Activated CD4-positive, alpha-beta memory T cell treated with anti-CD3 and anti-CD28 coated beads for 36 hours (primary cell): ENCODE measurements at regions not wholly inside any gene's neighbourhood (a gene's known extent, or its start where the extent isn't known, plus 50 kb on each side); places are given as distances from the start of the nearest gene placed in this dataset.

Experiments
- CTCF ChIA-PET: fragments of 350-600 bp; sonication (Branson Sonifier 250); formaldehyde crosslinking; loops from one replicate; lab custom pipeline; 2021; ENCODE audit warnings: antibody characterized with exemption, inconsistent platforms; lab: Charles Lee
- POLR2A ChIA-PET: fragments of 350-600 bp; sonication (Branson Sonifier 250); formaldehyde crosslinking; loops from one replicate; lab custom pipeline; 2021; ENCODE audit warnings: antibody characterized with exemption; lab: Charles Lee
- DNase-seq: peaks from one replicate; pipeline ENCODE4 v3.0.0-alpha.2; 2020
- H3K27ac Mint-ChIP-seq: one replicate; pipeline ENCODE4 v1.8.0; 2021; ENCODE audit warnings: mixed read lengths
- H3K27me3 Mint-ChIP-seq: one replicate; pipeline ENCODE4 v1.8.0; 2021; ENCODE audit warnings: mixed read lengths
- H3K36me3 Mint-ChIP-seq: one replicate; pipeline ENCODE4 v1.8.0; 2021; ENCODE audit warnings: mixed read lengths
- H3K4me1 Mint-ChIP-seq: one replicate; pipeline ENCODE4 v1.8.0; 2021; ENCODE audit warnings: low read depth, mixed read lengths
- H3K4me3 Mint-ChIP-seq: one replicate; pipeline ENCODE4 v1.8.0; 2021; ENCODE audit warnings: mild to moderate bottlenecking, mixed read lengths
- H3K9me3 Mint-ChIP-seq: one replicate; pipeline ENCODE4 v1.8.0; 2021; ENCODE audit warnings: mixed read lengths
- intact Hi-C: fragments of 100-400 bp; cut with micrococcal nuclease; formaldehyde crosslinking; loops from one replicate; pipeline ENCODE4 v1.15.1; 2023

DNA sequence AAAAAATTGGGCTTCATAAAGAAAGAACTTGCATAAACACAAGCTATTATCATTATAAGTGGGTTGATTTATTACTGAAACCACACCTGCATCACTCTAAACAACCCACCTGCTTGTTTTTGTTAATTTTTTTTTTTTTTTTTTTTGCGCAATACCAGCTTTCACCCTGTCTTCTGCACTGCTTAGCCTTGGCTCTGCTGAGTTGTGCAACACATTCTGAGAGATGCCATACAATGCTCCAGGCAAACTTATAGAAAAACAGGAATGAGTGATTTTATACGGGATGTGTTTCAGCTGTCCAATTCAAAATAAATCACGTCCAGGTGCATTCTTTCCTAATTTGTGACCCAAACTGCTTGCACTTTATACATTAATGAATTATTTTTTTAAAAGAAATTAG lies 923.6 kb downstream of the GATA3 start:
- DNase-seq, result no peak
- no peaks in the 10 kb centered on the region for H3K36me3 Mint-ChIP-seq
- intact Hi-C loops, result no loop called here
- H3K4me1 Mint-ChIP-seq, result peaks cover 33% of the 10 kb centered on the region
- POLR2A ChIA-PET, result no interaction called here
- CTCF ChIA-PET, result no interaction called here
- no peaks in the 10 kb centered on the region for H3K9me3 Mint-ChIP-seq
- H3K27me3 Mint-ChIP-seq, result peaks cover 2% of the 10 kb centered on the region
- no peak overlapping the region for H3K4me3 Mint-ChIP-seq
- H3K27ac Mint-ChIP-seq, result no peak overlapping the region

- Mint-ChIP-seq H3K4me1 (peaks cover 33% of the 10 kb centered on the region), H3K27ac (no peak overlapping the region), H3K36me3 (no peaks in the 10 kb centered on the region), H3K9me3 (no peaks in the 10 kb centered on the region), H3K4me3 (no peak overlapping the region), H3K27me3 (peaks cover 2% of the 10 kb centered on the region)
- CTCF ChIA-PET, result no interaction called here
- POLR2A ChIA-PET, result no interaction called here
- DNase-seq, result no peak
- intact Hi-C loops, result no loop called here
Measured at GRCh38 chr10:8979976-8980375, 925.5 kb downstream of the GATA3 start.

DNA sequence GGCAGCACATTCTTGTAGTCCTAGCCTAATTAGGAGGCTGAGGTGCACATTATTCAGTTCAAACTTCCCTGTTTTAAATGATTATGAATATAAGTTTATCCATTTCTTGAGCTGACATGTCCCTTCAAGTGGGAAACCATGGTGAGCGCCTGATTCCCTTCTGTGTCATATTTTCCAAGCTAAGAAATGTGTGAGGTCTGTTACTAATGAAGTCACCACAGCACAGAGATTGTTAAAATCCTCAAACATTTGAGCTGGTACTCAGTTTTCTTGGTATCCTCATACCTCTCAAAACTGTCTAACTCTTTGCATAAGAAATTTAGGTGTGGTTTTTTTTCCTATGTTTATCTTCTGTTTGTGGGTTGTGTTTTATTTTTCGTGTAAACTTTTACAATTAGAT lies 926.8 kb downstream of the GATA3 start:
- CTCF ChIA-PET, result no interaction called here
- POLR2A ChIA-PET, result no interaction called here
- Mint-ChIP-seq H3K27me3 (peaks cover 2% of the 10 kb centered on the region), H3K4me1 (peaks cover 25% of the 10 kb centered on the region), H3K9me3 (no peaks in the 10 kb centered on the region), H3K27ac (peak overlapping the region; percentile 56), H3K36me3 (no peaks in the 10 kb centered on the region), H3K4me3 (no peak overlapping the region)
- intact Hi-C loops, result no loop called here
- DNase-seq, result no peak

DNA sequence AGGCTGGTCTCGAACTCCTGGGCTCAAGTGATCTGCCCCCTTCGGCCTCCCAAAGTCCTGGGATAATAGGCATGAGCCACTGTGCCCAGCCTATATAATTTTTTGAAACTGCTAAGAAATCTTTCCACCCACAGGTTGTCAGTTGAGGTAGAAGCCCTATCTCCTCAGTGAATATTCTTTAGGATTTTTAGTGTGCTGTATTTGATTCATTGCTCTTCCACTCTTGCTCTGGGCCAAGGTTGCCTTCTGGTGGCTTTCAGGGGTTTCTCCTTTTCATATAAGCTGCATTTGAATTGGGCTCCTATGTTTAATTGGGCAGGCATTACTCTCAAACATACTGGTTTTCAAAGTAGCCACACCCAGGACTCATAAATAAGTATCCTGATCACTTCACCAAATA lies 931.2 kb downstream of the GATA3 start:
- DNase-seq, result no peak
- ChIA-PET CTCF (no interaction called here), POLR2A (no interaction called here)
- intact Hi-C loops, result no loop called here
- no peaks in the 10 kb centered on the region for H3K9me3 Mint-ChIP-seq
- no peaks in the 10 kb centered on the region for H3K27me3 Mint-ChIP-seq
- no peaks in the 10 kb centered on the region for H3K36me3 Mint-ChIP-seq
- peaks cover 31% of the 10 kb centered on the region for H3K4me1 Mint-ChIP-seq
- peak overlapping the region; percentile 0 for H3K27ac Mint-ChIP-seq
- no peak overlapping the region for H3K4me3 Mint-ChIP-seq

DNA sequence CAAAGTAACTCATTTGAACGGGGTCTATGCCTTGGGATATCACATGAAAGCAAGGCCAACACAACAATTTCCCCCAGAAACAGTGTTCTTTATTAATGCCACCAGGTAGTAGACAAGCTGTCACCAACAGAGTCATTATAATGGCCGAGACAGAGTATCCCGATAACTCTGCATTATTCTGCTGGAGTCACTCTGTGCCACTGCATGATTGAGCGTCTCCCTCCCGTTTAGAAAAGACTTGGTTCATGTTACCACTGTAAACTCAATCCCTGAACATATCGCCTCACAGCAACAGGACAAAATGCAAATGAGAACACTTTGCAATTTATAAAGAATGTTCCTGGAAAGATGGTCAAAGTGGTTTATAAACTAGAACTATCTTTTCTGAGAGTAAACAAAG lies 932.5 kb downstream of the GATA3 start:
- H3K27ac Mint-ChIP-seq, result peak overlapping the region; percentile 64

DNA sequence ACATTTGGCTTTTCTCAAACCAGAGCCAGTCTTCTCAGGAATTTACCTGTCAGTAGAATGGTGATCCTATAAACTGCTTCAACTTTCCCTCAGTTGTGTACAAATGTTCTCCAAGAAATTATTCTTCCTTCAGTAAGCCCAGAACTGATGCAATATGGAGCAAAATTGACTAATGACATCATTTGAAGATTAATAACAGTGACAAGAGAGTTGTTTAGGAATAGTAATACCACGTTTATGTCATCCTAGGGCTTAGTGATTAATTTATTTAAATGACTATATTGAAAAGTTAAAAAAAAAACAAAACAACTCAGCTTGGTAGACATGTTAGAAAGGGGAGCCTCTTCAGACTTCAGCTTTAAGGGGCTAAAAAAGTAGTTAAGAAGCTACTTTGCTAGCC lies 933.2 kb downstream of the GATA3 start:
- intact Hi-C loops, result no loop called here
- H3K4me1 Mint-ChIP-seq, result peaks cover 33% of the 10 kb centered on the region
- no peak overlapping the region for H3K4me3 Mint-ChIP-seq
- POLR2A ChIA-PET, result interaction anchor here (0.6 kb wide), 1 partner anchor 401 kb away, joined by 4 read pairs; no protein-coding TSS in a partner anchor
- no peaks in the 10 kb centered on the region for H3K36me3 Mint-ChIP-seq
- no peaks in the 10 kb centered on the region for H3K27me3 Mint-ChIP-seq
- CTCF ChIA-PET, result no interaction called here
- H3K9me3 Mint-ChIP-seq, result no peaks in the 10 kb centered on the region
- no peak for DNase-seq
- H3K27ac Mint-ChIP-seq, result peak overlapping the region; percentile 60

More for the DNA sequence above, 932.5 kb downstream of the GATA3 start:
- peaks cover 28% of the 10 kb centered on the region for H3K4me1 Mint-ChIP-seq
- no peaks in the 10 kb centered on the region for H3K27me3 Mint-ChIP-seq
- DNase-seq, result no peak
- H3K4me3 Mint-ChIP-seq, result no peak overlapping the region
- POLR2A ChIA-PET, result no interaction called here
- no peaks in the 10 kb centered on the region for H3K36me3 Mint-ChIP-seq
- CTCF ChIA-PET, result no interaction called here
- intact Hi-C loops, result no loop called here
- no peaks in the 10 kb centered on the region for H3K9me3 Mint-ChIP-seq

- H3K27ac Mint-ChIP-seq, result peak overlapping the region; percentile 35
- CTCF ChIA-PET, result no interaction called here
- peaks cover 55% of the 10 kb centered on the region for H3K4me1 Mint-ChIP-seq
Measured at GRCh38 chr10:8990280-8990987, 935.9 kb downstream of the GATA3 start.

DNA sequence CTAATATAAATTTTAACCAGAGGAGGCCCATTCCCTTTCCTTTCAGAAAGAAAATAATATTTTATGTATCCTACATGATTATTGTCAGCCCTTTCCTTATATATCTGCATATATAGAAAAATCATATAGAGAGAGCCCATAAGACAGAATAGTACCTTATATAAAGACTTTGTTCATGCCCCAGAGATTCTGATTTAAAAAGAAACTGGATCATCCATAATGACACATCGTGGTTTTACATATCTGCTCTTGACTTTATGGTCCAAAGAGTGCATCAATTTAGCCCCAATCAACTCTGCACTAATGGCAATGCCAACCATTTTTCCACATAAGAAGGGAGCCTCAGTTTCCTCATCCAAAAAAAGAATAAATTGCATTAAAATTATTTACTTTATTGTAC lies 937.5 kb downstream of the GATA3 start:
- no peak for DNase-seq
- CTCF ChIA-PET, result no interaction called here
- Mint-ChIP-seq H3K4me3 (no peak overlapping the region), H3K4me1 (peaks cover 59% of the 10 kb centered on the region), H3K27ac (peak overlapping the region; percentile 51), H3K27me3 (no peaks in the 10 kb centered on the region), H3K36me3 (no peaks in the 10 kb centered on the region), H3K9me3 (no peaks in the 10 kb centered on the region)
- intact Hi-C loops, result loop anchor here (5.0 to 10.0 kb wide), 6 partner anchors 95 to 940 kb away; partner anchors contain the start of gene GATA3
- POLR2A ChIA-PET, result no interaction called here

More at GRCh38 chr10:8990280-8990987, 935.9 kb downstream of the GATA3 start:
- no peaks in the 10 kb centered on the region for H3K9me3 Mint-ChIP-seq
- DNase-seq, result no peak
- intact Hi-C loops, result loop anchor here (1.0 to 10.0 kb wide), 8 partner anchors 14 to 938 kb away; partner anchors contain the start of gene GATA3
- H3K4me3 Mint-ChIP-seq, result no peak overlapping the region
- H3K27me3 Mint-ChIP-seq, result no peaks in the 10 kb centered on the region
- no peaks in the 10 kb centered on the region for H3K36me3 Mint-ChIP-seq
- POLR2A ChIA-PET, result interaction anchor here (0.7 kb wide), 1 partner anchor 141 kb away, joined by 3 read pairs; no protein-coding TSS in a partner anchor

GRCh38 chr10:8993864-8994263 lies 939.4 kb downstream of the GATA3 start:
- Mint-ChIP-seq H3K36me3 (no peaks in the 10 kb centered on the region), H3K9me3 (no peaks in the 10 kb centered on the region), H3K27ac (peak overlapping the region; percentile 61), H3K27me3 (no peaks in the 10 kb centered on the region), H3K4me1 (peaks cover 58% of the 10 kb centered on the region), H3K4me3 (no peak overlapping the region)
- ChIA-PET CTCF (interaction anchor here (0.6 kb wide), 1 partner anchor 29 kb away, joined by 3 read pairs; no protein-coding TSS in a partner anchor), POLR2A (no interaction called here)
- DNase-seq, result no peak
- intact Hi-C loops, result loop anchor here (5.0 to 10.0 kb wide), 6 partner anchors 97 to 942 kb away; partner anchors contain the start of gene GATA3

DNA sequence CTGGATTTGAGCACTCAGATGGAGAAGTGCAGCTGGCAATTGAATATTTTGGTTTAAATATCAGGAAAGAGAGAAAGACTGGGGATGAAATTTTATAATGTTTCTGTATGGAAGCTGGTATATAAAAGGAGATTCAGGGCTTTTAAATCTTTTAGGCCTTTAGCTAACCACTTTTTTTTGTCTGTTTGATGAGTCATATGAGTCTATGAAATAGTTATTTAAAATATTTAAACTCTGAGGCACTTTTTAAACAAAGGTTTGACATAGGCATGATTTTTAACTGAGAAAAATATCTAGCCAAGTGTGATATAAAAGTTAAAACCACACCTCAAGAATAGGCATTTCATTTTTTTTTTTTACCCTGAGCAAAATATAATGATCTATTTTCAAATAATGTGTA lies 944.3 kb downstream of the GATA3 start:
- Mint-ChIP-seq H3K27ac (no peak overlapping the region), H3K4me3 (no peak overlapping the region), H3K27me3 (no peaks in the 10 kb centered on the region), H3K9me3 (no peaks in the 10 kb centered on the region), H3K36me3 (no peaks in the 10 kb centered on the region), H3K4me1 (peaks cover 38% of the 10 kb centered on the region)
- intact Hi-C loops, result loop anchor here (10.0 kb wide), 2 partner anchors 206 to 594 kb away; no protein-coding TSS in a partner anchor
- POLR2A ChIA-PET, result no interaction called here
- DNase-seq, result no peak
- CTCF ChIA-PET, result no interaction called here

DNA sequence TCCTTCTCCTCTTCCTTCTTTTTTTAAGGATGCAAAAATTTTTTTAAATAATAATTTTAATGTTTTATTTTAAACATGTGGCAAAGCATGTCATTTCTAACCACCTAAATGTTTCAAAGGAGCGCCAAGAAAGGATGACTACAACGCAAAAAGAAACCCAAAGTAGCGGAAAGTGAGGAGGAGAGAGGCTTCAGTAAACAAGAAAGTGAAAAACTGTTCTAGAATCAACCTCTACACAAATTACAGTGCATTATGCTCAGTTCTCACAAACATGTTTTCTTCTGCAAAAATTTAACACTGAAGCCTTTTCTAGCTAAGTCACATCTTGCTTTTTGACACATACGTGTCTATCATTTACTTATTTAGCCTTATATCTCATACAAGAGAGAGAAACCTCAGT lies 948.6 kb downstream of the GATA3 start:
- Mint-ChIP-seq H3K4me1 (peaks cover 42% of the 10 kb centered on the region), H3K27ac (peak overlapping the region; percentile 25), H3K36me3 (no peaks in the 10 kb centered on the region), H3K4me3 (no peak overlapping the region), H3K27me3 (no peaks in the 10 kb centered on the region), H3K9me3 (no peaks in the 10 kb centered on the region)
- DNase-seq, result no peak
- ChIA-PET CTCF (no interaction called here), POLR2A (no interaction called here)
- intact Hi-C loops, result no loop called here

- Mint-ChIP-seq H3K27me3 (no peaks in the 10 kb centered on the region), H3K4me3 (peak overlapping the region; percentile 47), H3K4me1 (peaks cover 51% of the 10 kb centered on the region), H3K27ac (peak overlapping the region; percentile 61), H3K9me3 (no peaks in the 10 kb centered on the region), H3K36me3 (no peaks in the 10 kb centered on the region)
- no peak for DNase-seq
- CTCF ChIA-PET, result interaction anchor here (0.7 kb wide), 1 partner anchor 156 kb away, joined by 3 read pairs; no protein-coding TSS in a partner anchor
- intact Hi-C loops, result loop anchor here (2.0 to 5.0 kb wide), 2 partner anchors 14 to 672 kb away; no protein-coding TSS in a partner anchor
- POLR2A ChIA-PET, result interaction anchor here (0.8 to 1.3 kb wide), 3 partner anchors 8 to 11 kb away, joined by 3 to 5 read pairs (median 4); no protein-coding TSS in a partner anchor
Measured at GRCh38 chr10:9004736-9005135, 950.2 kb downstream of the GATA3 start.
